OCI-LY1 (cell line): ENCODE measurements at regions not wholly inside any gene's neighbourhood (a gene's known extent, or its start where the extent isn't known, plus 50 kb on each side); places are given as distances from the start of the nearest gene placed in this dataset.

Experiments
- H2AFZ ChIP-seq: fragments of 200-600 bp; sonication (generic), shearing (Covaris generic); 2 replicates; pipeline ENCODE4 v1.6.0; 2014; ENCODE audit warnings: antibody characterized with exemption, mild to moderate bottlenecking, low read length
- H3F3A ChIP-seq: fragments of 200-600 bp; sonication (generic), shearing (Covaris generic); 2 replicates; pipeline ENCODE4 v1.6.0; 2014; ENCODE audit warnings: mild to moderate bottlenecking, antibody characterized with exemption, low read length, moderate library complexity; ENCODE audit not compliant: insufficient read depth
- H3K27ac ChIP-seq: fragments of 200-600 bp; sonication (generic); 2 replicates; pipeline ENCODE4 v1.5.1; 2014; ENCODE audit warnings: low read length, mixed run types, mild to moderate bottlenecking, low read depth; ENCODE audit not compliant: poor library complexity, severe bottlenecking
- H3K27me3 ChIP-seq: fragments of 200-600 bp; sonication (generic); 2 replicates; pipeline ENCODE4 v1.6.0; 2014; ENCODE audit warnings: antibody characterized with exemption, mild to moderate bottlenecking, low read length, moderate library complexity; ENCODE audit not compliant: insufficient read depth
- H3K36me3 ChIP-seq: fragments of 200-600 bp; sonication (generic); 2 replicates; pipeline ENCODE4 v1.6.1; 2014; ENCODE audit warnings: mild to moderate bottlenecking, antibody characterized with exemption, low read length, moderate library complexity, mixed read lengths; ENCODE audit not compliant: insufficient read depth
- H3K4me1 ChIP-seq: fragments of 200-600 bp; sonication (generic); 2 replicates; pipeline ENCODE4 v1.5.1; 2014; ENCODE audit warnings: mild to moderate bottlenecking, low read length, moderate library complexity; ENCODE audit not compliant: insufficient read depth, severe bottlenecking
- H3K4me2 ChIP-seq: fragments of 200-600 bp; sonication (generic), shearing (Covaris generic); 2 replicates; pipeline ENCODE4 v1.6.1; 2014; ENCODE audit warnings: low read length
- H3K4me3 ChIP-seq: fragments of 200-600 bp; sonication (generic); 2 replicates; pipeline ENCODE4 v1.5.1; 2014; ENCODE audit warnings: low read length, low read depth, mild to moderate bottlenecking, mixed read lengths; ENCODE audit not compliant: poor library complexity, severe bottlenecking
- H3K79me2 ChIP-seq: fragments of 200-600 bp; shearing (Covaris generic); 2 replicates; pipeline ENCODE4 v1.6.1; 2016; ENCODE audit warnings: mixed run types, low read length, mixed read lengths; ENCODE audit not compliant: insufficient read depth
- H3K9ac ChIP-seq: fragments of 200-600 bp; sonication (generic), shearing (Covaris generic); 2 replicates; pipeline ENCODE4 v1.6.1; 2014; ENCODE audit warnings: mild to moderate bottlenecking, low read length, mixed read lengths
- H3K9me2 ChIP-seq: fragments of 200-600 bp; sonication (generic), shearing (Covaris generic); 2 replicates; pipeline ENCODE4 v1.6.1; 2014; ENCODE audit warnings: low read depth, mild to moderate bottlenecking, low read length, mixed read lengths
- H3K9me3 ChIP-seq: fragments of 200-600 bp; shearing (Covaris generic); 2 replicates; pipeline ENCODE4 v1.6.1; 2014; ENCODE audit warnings: low read length, mixed read lengths
- H4K20me1 ChIP-seq: fragments of 200-600 bp; sonication (generic), shearing (Covaris generic); 2 replicates; pipeline ENCODE4 v1.6.0; 2016; ENCODE audit warnings: mild to moderate bottlenecking, low read length; ENCODE audit not compliant: insufficient read depth
- EZH2 ChIP-seq: fragments of 200-600 bp; sonication (generic), shearing (Covaris generic); IDR thresholded peaks from 2 replicates; pipeline ENCODE4 v1.8.0; 2017; ENCODE audit warnings: borderline replicate concordance, mixed run types, mild to moderate bottlenecking, antibody characterized with exemption, low read length, moderate library complexity, mixed read lengths
- TF ChIP-seq, protein P1 (sequence below): fragments of 200-600 bp; sonication (generic), shearing (Covaris generic); IDR thresholded peaks from 2 replicates; pipeline ENCODE4 v1.5.1; 2017; ENCODE audit warnings: mild to moderate bottlenecking, antibody characterized with exemption, low read length, moderate library complexity, mixed read lengths

DNA sequence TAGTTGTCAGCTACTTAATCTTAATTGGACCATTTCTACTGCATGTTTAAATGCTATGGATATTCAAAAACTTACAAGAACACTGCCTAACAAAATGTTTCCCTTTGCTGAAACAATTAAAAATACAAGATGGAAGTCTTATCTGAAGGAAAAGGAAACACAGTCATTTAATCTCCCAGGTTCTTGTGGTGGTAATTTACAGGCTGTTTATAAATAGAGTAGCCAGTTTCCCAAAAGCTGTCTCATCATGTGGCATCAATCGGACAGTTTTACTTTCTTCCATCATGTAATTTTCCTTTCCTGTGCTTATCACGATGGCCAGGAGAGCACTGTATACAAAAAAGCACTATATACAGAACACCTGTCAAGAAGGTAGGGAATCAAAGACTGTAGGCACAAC, 368.1 kb downstream of the ZEB2 start:
- Histone ChIP-seq H3K4me2 (no peak overlapping the region), H3K36me3 (no peaks in the 10 kb centered on the region), H3K9me3 (no peaks in the 10 kb centered on the region), H3K27ac (no peak overlapping the region), H3K9me2 (no peaks in the 10 kb centered on the region), H2AFZ (no peak overlapping the region), H3F3A (no peaks in the 10 kb centered on the region), H3K4me3 (no peak overlapping the region), H3K79me2 (no peaks in the 10 kb centered on the region), H4K20me1 (no peaks in the 10 kb centered on the region), H3K9ac (no peak overlapping the region), H3K4me1 (peaks cover 17% of the 10 kb centered on the region), H3K27me3 (no peaks in the 10 kb centered on the region)
- no peak for TF ChIP-seq EZH2
- TF ChIP-seq, protein P1, sequence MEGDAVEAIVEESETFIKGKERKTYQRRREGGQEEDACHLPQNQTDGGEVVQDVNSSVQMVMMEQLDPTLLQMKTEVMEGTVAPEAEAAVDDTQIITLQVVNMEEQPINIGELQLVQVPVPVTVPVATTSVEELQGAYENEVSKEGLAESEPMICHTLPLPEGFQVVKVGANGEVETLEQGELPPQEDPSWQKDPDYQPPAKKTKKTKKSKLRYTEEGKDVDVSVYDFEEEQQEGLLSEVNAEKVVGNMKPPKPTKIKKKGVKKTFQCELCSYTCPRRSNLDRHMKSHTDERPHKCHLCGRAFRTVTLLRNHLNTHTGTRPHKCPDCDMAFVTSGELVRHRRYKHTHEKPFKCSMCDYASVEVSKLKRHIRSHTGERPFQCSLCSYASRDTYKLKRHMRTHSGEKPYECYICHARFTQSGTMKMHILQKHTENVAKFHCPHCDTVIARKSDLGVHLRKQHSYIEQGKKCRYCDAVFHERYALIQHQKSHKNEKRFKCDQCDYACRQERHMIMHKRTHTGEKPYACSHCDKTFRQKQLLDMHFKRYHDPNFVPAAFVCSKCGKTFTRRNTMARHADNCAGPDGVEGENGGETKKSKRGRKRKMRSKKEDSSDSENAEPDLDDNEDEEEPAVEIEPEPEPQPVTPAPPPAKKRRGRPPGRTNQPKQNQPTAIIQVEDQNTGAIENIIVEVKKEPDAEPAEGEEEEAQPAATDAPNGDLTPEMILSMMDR, result no peak

DNA sequence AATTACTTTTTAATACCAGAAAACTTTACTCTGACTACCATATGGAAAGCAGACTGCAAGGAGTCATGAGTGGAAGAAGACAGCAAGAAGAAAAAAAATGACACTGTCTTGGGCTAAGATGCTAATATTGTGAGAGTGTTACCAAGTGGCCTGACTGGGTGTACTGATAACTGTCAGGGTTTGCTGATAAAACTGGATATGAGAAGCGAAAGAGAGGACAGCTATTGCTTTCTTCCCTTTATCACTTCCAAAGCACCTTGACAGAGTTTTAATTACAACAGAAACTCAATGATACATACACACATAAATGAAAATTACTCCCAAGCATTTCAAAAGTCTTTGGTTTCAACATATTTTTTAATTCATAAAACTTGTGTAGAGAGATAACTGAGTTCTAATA, 368.5 kb downstream of the ZEB2 start:
- Histone ChIP-seq H4K20me1 (no peaks in the 10 kb centered on the region), H3K36me3 (no peaks in the 10 kb centered on the region), H3K79me2 (no peaks in the 10 kb centered on the region), H3K27ac (no peak overlapping the region), H2AFZ (no peak overlapping the region), H3K4me3 (no peak overlapping the region), H3K4me2 (no peak overlapping the region), H3K4me1 (peaks cover 14% of the 10 kb centered on the region), H3K9ac (no peak overlapping the region), H3K9me3 (no peaks in the 10 kb centered on the region), H3K9me2 (no peaks in the 10 kb centered on the region), H3K27me3 (no peaks in the 10 kb centered on the region), H3F3A (no peaks in the 10 kb centered on the region)
- TF ChIP-seq EZH2, result no peak
- TF ChIP-seq, protein P1, result no peak

DNA sequence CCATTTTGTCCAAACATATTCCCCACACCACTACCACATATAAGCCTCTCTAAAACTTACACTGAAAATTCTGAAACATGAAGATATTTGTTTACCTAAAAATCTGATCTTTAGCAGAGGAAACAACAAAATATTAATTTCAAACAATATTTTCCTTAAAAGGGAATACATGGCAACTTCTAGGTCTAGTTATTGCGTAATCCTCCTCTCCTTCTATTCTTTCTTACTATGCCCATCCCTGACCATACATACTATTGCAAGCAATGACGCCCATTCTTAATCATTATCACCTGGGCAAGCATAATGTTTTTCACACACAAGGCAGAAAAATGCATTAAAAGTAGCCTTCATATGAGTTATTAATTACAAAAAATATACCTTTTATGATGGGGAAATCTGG, 372.6 kb downstream of the ZEB2 start:
- H3F3A ChIP-seq, result no peaks in the 10 kb centered on the region
- H3K4me1 ChIP-seq, result peaks cover 12% of the 10 kb centered on the region
- no peak overlapping the region for H3K4me2 ChIP-seq
- no peak for TF ChIP-seq EZH2
- TF ChIP-seq, protein P1, result no peak
- H3K79me2 ChIP-seq, result no peaks in the 10 kb centered on the region
- no peak overlapping the region for H3K4me3 ChIP-seq
- peaks cover 12% of the 10 kb centered on the region; the same call in 1 of the 2 replicates for H3K36me3 ChIP-seq
- H3K27ac ChIP-seq, result no peak overlapping the region
- H3K9me2 ChIP-seq, result no peaks in the 10 kb centered on the region
- no peaks in the 10 kb centered on the region for H4K20me1 ChIP-seq
- H3K9me3 ChIP-seq, result no peaks in the 10 kb centered on the region
- no peaks in the 10 kb centered on the region for H3K27me3 ChIP-seq
- no peak overlapping the region for H3K9ac ChIP-seq
- no peak overlapping the region for H2AFZ ChIP-seq
